ENCODE measurements at regions not wholly inside any gene's neighbourhood (a gene's known extent, or its start where the extent isn't known, plus 50 kb on each side); places are given as distances from the start of the nearest gene placed in this dataset.

GRCh38 chr15:53862386-53862785 is 102.9 kb upstream of the WDR72 start:
- WGBS, 4 donors: 64 to 80% (median 76%) methylated on average over 3 of the region's 3 CpGs
- TF ChIP-seq POLR2A (IDR thresholded peaks at IDR 0.05) (no peak), CTCF (IDR thresholded peaks at IDR 0.05) (no peak)
- intact Hi-C loops (cut with DNase I): no loop called here

GRCh38 chr15:53861792-53862191 is 102.3 kb upstream of the WDR72 start:
- 63 to 69% (median 66%) methylated on average over 2 of the region's 2 CpGs for WGBS, 4 donors
- intact Hi-C loops (cut with DNase I): no loop called here
- no peak for DNase-seq
- H3K27ac ChIP-seq: no peak overlapping the region
- H3K27me3 ChIP-seq: no peaks in the 10 kb centered on the region
- no peaks in the 10 kb centered on the region for H3K36me3 ChIP-seq
- no peaks in the 10 kb centered on the region for H3K4me1 ChIP-seq
- H3K4me3 ChIP-seq: no peak overlapping the region
- ATAC-seq: no peak
- TF ChIP-seq POLR2A (IDR thresholded peaks at IDR 0.05) (no peak), CTCF (IDR thresholded peaks at IDR 0.05) (no peak)
- peaks cover 0 to 5% (median 0%) of the 10 kb centered on the region in 12 donors for H3K9me3 ChIP-seq

More at GRCh38 chr15:53862386-53862785, 102.9 kb upstream of the WDR72 start:
- Histone ChIP-seq H3K4me3 (no peak overlapping the region), H3K27ac (no peak overlapping the region), H3K9me3 (peaks cover 0 to 5% (median 0%) of the 10 kb centered on the region in 12 donors), H3K36me3 (no peaks in the 10 kb centered on the region), H3K4me1 (no peaks in the 10 kb centered on the region), H3K27me3 (no peaks in the 10 kb centered on the region)
- ATAC-seq (no peak), DNase-seq (no peak)

GRCh38 chr15:53851110-53851848 is 91.8 kb upstream of the WDR72 start:
- intact Hi-C loops (cut with DNase I): loop anchor here in 2 of 10 donors (10.0 kb wide), 2 partner anchors 54 to 64 kb away; no protein-coding TSS in a partner anchor
- no peak overlapping the region for H3K27ac ChIP-seq
- peaks cover 0 to 11% (median 0%) of the 10 kb centered on the region in 12 donors for H3K9me3 ChIP-seq
- DNase-seq (no peak), ATAC-seq (no peak)
- no peaks in the 10 kb centered on the region for H3K36me3 ChIP-seq
- 77 to 82% (median 81%) methylated on average over 7 of the region's 7 CpGs for WGBS, 4 donors
- H3K4me1 ChIP-seq: no peaks in the 10 kb centered on the region
- H3K27me3 ChIP-seq: no peaks in the 10 kb centered on the region
- H3K4me3 ChIP-seq: no peak overlapping the region
- TF ChIP-seq POLR2A (IDR thresholded peaks at IDR 0.05) (no peak), CTCF (IDR thresholded peaks at IDR 0.05) (no peak)

- TF ChIP-seq POLR2A (IDR thresholded peaks at IDR 0.05) (no peak), CTCF (IDR thresholded peaks at IDR 0.05) (no peak)
- Histone ChIP-seq H3K27me3 (no peaks in the 10 kb centered on the region), H3K36me3 (no peaks in the 10 kb centered on the region), H3K4me1 (no peaks in the 10 kb centered on the region), H3K9me3 (peaks cover 0 to 9% (median 0%) of the 10 kb centered on the region in 12 donors), H3K4me3 (no peak overlapping the region), H3K27ac (no peak overlapping the region)
- no peak for DNase-seq
- intact Hi-C loops (cut with DNase I): loop anchor here in 1 of 10 donors (10.0 kb wide), 1 partner anchor 57 kb away; no protein-coding TSS in a partner anchor
- ATAC-seq: no peak
- WGBS, 4 donors: 69 to 99% (median 99%) methylated on average over 2 of the region's 2 CpGs
Observed at GRCh38 chr15:53847745-53848144, 88.3 kb upstream of the WDR72 start.
